CD4-positive, CD25-positive, alpha-beta regulatory T cell (primary cell): ENCODE measurements at regions not wholly inside any gene's neighbourhood (a gene's known extent, or its start where the extent isn't known, plus 50 kb on each side); places are given as distances from the start of the nearest gene placed in this dataset.

Experiments used
- ATAC-seq, 2 donors: fragments of 150-1000 bp; cut with Tn5 transposase; one replicate each; pipeline ENCODE4 v1.10.0; 2021; ENCODE audit warnings: low read depth in 2 of 2, moderate number of reproducible peaks in 2 of 2, moderate library complexity in 1 of 2
- DNase-seq, 3 donors: peaks; one replicate each; pipeline versions ENCODE4 v3.0.0 to v3.0.0-alpha.2; 2012 to 2022; ENCODE audit warnings: mixed read lengths in 1 of 3
- H3K27ac ChIP-seq: one replicate; pipeline ENCODE4 v1.7.0; 2013; ENCODE audit warnings: mild to moderate bottlenecking, low read length; ENCODE audit not compliant: insufficient read depth, poor library complexity, severe bottlenecking
- H3K27me3 ChIP-seq: one replicate; pipeline ENCODE4 v1.7.0; 2013; ENCODE audit warnings: low read length; ENCODE audit not compliant: control insufficient read depth, insufficient read depth
- H3K36me3 ChIP-seq: one replicate; pipeline ENCODE4 v1.7.0; 2013; ENCODE audit warnings: mild to moderate bottlenecking, low read length, moderate library complexity; ENCODE audit not compliant: control insufficient read depth, insufficient read depth
- H3K4me1 ChIP-seq: 2 replicates; pipeline ENCODE4 v1.7.0; 2013; ENCODE audit warnings: mild to moderate bottlenecking, low read length; ENCODE audit not compliant: insufficient read depth, control insufficient read depth, poor library complexity, severe bottlenecking
- H3K4me3 ChIP-seq: one replicate; pipeline ENCODE4 v1.7.0; 2013; ENCODE audit warnings: low read depth, mild to moderate bottlenecking, low read length, moderate library complexity
- H3K9me3 ChIP-seq, 2 experiments: 1 replicate in 1 of 2; 2 replicates in 1 of 2; pipeline ENCODE4 v1.7.0; 2013; ENCODE audit warnings: low read length in 2 of 2, mild to moderate bottlenecking in 1 of 2, moderate library complexity in 1 of 2; ENCODE audit not compliant: control insufficient read depth in 2 of 2
- H3K27ac Mint-ChIP-seq, 3 donors: one replicate each; pipeline ENCODE4 v1.8.0; 2020 to 2022; ENCODE audit warnings: mild to moderate bottlenecking in 3 of 3, mixed read lengths in 3 of 3, moderate library complexity in 2 of 3
- H3K27me3 Mint-ChIP-seq: one replicate; pipeline ENCODE4 v1.8.0; 2022; ENCODE audit warnings: mild to moderate bottlenecking, mixed read lengths
- H3K36me3 Mint-ChIP-seq: one replicate; pipeline ENCODE4 v1.8.0; 2020; ENCODE audit warnings: mixed read lengths
- H3K4me1 Mint-ChIP-seq, 4 donors: one replicate each; pipeline ENCODE4 v1.8.0; 2020 to 2022; ENCODE audit warnings: mixed read lengths in 4 of 4, mild to moderate bottlenecking in 1 of 4
- H3K4me3 Mint-ChIP-seq, 4 donors: one replicate each; pipeline ENCODE4 v1.8.0; 2020 to 2022; ENCODE audit warnings: mild to moderate bottlenecking in 4 of 4, mixed read lengths in 4 of 4, moderate library complexity in 3 of 4
- H3K9me3 Mint-ChIP-seq, 7 donors: one replicate each; pipeline ENCODE4 v1.8.0; 2020 to 2022; ENCODE audit warnings: mixed read lengths in 7 of 7, mild to moderate bottlenecking in 3 of 7, moderate library complexity in 2 of 7

- Histone ChIP-seq H3K36me3 (no peaks in the 10 kb centered on the region), H3K9me3 (no peaks in the 10 kb centered on the region), H3K27ac (no peak overlapping the region), H3K4me3 (no peak overlapping the region), H3K27me3 (peaks cover 2% of the 10 kb centered on the region), H3K4me1 (no peaks in the 10 kb centered on the region)
- no peak overlapping the region for H3K27ac Mint-ChIP-seq
- DNase-seq: no peak
- no peaks in the 10 kb centered on the region for H3K36me3 Mint-ChIP-seq
- no peak for ATAC-seq
- no peak overlapping the region for H3K4me3 Mint-ChIP-seq
- H3K9me3 Mint-ChIP-seq: peaks cover 0 to 4% (median 0%) of the 10 kb centered on the region in 7 donors
- no peaks in the 10 kb centered on the region for H3K4me1 Mint-ChIP-seq
- peaks cover 33% of the 10 kb centered on the region for H3K27me3 Mint-ChIP-seq
Measured at GRCh38 chr2:42984617-42985016, 192.2 kb upstream of the HAAO start.

GRCh38 chr2:42984081-42984480 is 191.7 kb upstream of the HAAO start:
- H3K36me3 ChIP-seq: no peaks in the 10 kb centered on the region
- no peak overlapping the region for H3K27ac Mint-ChIP-seq
- ATAC-seq: no peak
- H3K4me1 ChIP-seq: no peaks in the 10 kb centered on the region
- H3K4me3 ChIP-seq: no peak overlapping the region
- H3K27me3 Mint-ChIP-seq: peaks cover 27% of the 10 kb centered on the region
- no peaks in the 10 kb centered on the region for H3K9me3 ChIP-seq
- peaks cover 2% of the 10 kb centered on the region for H3K27me3 ChIP-seq
- DNase-seq: no peak
- H3K4me3 Mint-ChIP-seq: no peak overlapping the region
- H3K9me3 Mint-ChIP-seq: peaks cover 0 to 4% (median 0%) of the 10 kb centered on the region in 7 donors
- H3K36me3 Mint-ChIP-seq: no peaks in the 10 kb centered on the region
- no peak overlapping the region for H3K27ac ChIP-seq
- H3K4me1 Mint-ChIP-seq: peaks cover 0 to under 1% (median 0%) of the 10 kb centered on the region in 4 donors

- H3K4me1 ChIP-seq: no peaks in the 10 kb centered on the region
- no peak overlapping the region for H3K27ac Mint-ChIP-seq
- DNase-seq (no peak), ATAC-seq (no peak)
- H3K4me3 ChIP-seq: no peak overlapping the region
- H3K27me3 ChIP-seq: peaks cover 2% of the 10 kb centered on the region
- H3K4me3 Mint-ChIP-seq: no peak overlapping the region
- H3K4me1 Mint-ChIP-seq: peaks cover 0 to 5% (median under 1%) of the 10 kb centered on the region in 4 donors
- no peaks in the 10 kb centered on the region for H3K9me3 ChIP-seq
- no peak overlapping the region for H3K27ac ChIP-seq
- peaks cover 5% of the 10 kb centered on the region for H3K27me3 Mint-ChIP-seq
- peaks cover 0 to 4% (median 0%) of the 10 kb centered on the region in 7 donors for H3K9me3 Mint-ChIP-seq
- H3K36me3 Mint-ChIP-seq: no peaks in the 10 kb centered on the region
- no peaks in the 10 kb centered on the region for H3K36me3 ChIP-seq
Measured at GRCh38 chr2:42980764-42981416, 188.5 kb upstream of the HAAO start.

GRCh38 chr2:42979870-42980763 is 187.7 kb upstream of the HAAO start:
- Mint-ChIP-seq H3K27me3 (peaks cover 5% of the 10 kb centered on the region), H3K27ac (no peak overlapping the region), H3K4me3 (no peak overlapping the region), H3K36me3 (no peaks in the 10 kb centered on the region), H3K9me3 (peaks cover 0 to 3% (median 0%) of the 10 kb centered on the region in 7 donors), H3K4me1 (peaks cover 0 to 5% (median under 1%) of the 10 kb centered on the region in 4 donors)
- Histone ChIP-seq H3K4me3 (no peak overlapping the region), H3K9me3 (no peaks in the 10 kb centered on the region), H3K27ac (no peak overlapping the region), H3K36me3 (no peaks in the 10 kb centered on the region), H3K27me3 (no peaks in the 10 kb centered on the region), H3K4me1 (no peaks in the 10 kb centered on the region)
- ATAC-seq (no peak), DNase-seq (no peak)

GRCh38 chr2:42979416-42979869 is 187.1 kb upstream of the HAAO start:
- Histone ChIP-seq H3K27me3 (no peaks in the 10 kb centered on the region), H3K27ac (no peak overlapping the region), H3K36me3 (no peaks in the 10 kb centered on the region), H3K9me3 (no peaks in the 10 kb centered on the region), H3K4me3 (no peak overlapping the region), H3K4me1 (no peaks in the 10 kb centered on the region)
- Mint-ChIP-seq H3K27ac (no peak overlapping the region), H3K4me3 (no peak overlapping the region), H3K27me3 (peaks cover 5% of the 10 kb centered on the region), H3K4me1 (peaks cover 0 to 5% (median under 1%) of the 10 kb centered on the region in 4 donors), H3K36me3 (no peaks in the 10 kb centered on the region), H3K9me3 (peaks cover 0 to 2% (median 0%) of the 10 kb centered on the region in 7 donors)
- DNase-seq (no peak), ATAC-seq (no peak)

GRCh38 chr2:42978887-42979415 is 186.6 kb upstream of the HAAO start:
- peaks cover 0 to 9% (median under 1%) of the 10 kb centered on the region in 4 donors for H3K4me1 Mint-ChIP-seq
- Histone ChIP-seq H3K4me1 (no peaks in the 10 kb centered on the region), H3K27me3 (no peaks in the 10 kb centered on the region), H3K4me3 (no peak overlapping the region), H3K36me3 (no peaks in the 10 kb centered on the region), H3K27ac (no peak overlapping the region), H3K9me3 (no peaks in the 10 kb centered on the region)
- ATAC-seq (no peak), DNase-seq (no peak)
- no peak overlapping the region for H3K27ac Mint-ChIP-seq
- H3K27me3 Mint-ChIP-seq: peaks cover 5% of the 10 kb centered on the region
- H3K4me3 Mint-ChIP-seq: no peak overlapping the region
- H3K9me3 Mint-ChIP-seq: peaks cover 0 to 2% (median 0%) of the 10 kb centered on the region in 7 donors
- H3K36me3 Mint-ChIP-seq: no peaks in the 10 kb centered on the region

GRCh38 chr2:42978175-42978886 is 185.9 kb upstream of the HAAO start:
- no peaks in the 10 kb centered on the region for H3K36me3 Mint-ChIP-seq
- Histone ChIP-seq H3K27me3 (no peaks in the 10 kb centered on the region), H3K9me3 (no peaks in the 10 kb centered on the region), H3K36me3 (no peaks in the 10 kb centered on the region), H3K27ac (no peak overlapping the region), H3K4me1 (no peaks in the 10 kb centered on the region), H3K4me3 (no peak overlapping the region)
- no peak for DNase-seq
- ATAC-seq: no peak
- peaks cover 0 to 9% (median under 1%) of the 10 kb centered on the region in 4 donors for H3K4me1 Mint-ChIP-seq
- H3K27me3 Mint-ChIP-seq: peaks cover 5% of the 10 kb centered on the region
- peaks cover 0 to 2% (median 0%) of the 10 kb centered on the region in 7 donors for H3K9me3 Mint-ChIP-seq
- peak overlapping the region in 1 of 3 donors; percentile 2 for H3K27ac Mint-ChIP-seq
- H3K4me3 Mint-ChIP-seq: no peak overlapping the region
